ENCODE measurements at regions not wholly inside any gene's neighbourhood (a gene's known extent, or its start where the extent isn't known, plus 50 kb on each side); places are given as distances from the start of the nearest gene placed in this dataset.

- TF ChIP-seq EZH2 (IDR thresholded peaks at IDR 0.05; ENCODE audit: insufficient read depth, low read length) = no peak
- no peak for TF ChIP-seq CTCF (IDR thresholded peaks at IDR 0.05; ENCODE audit: insufficient read depth, low read depth, low read length)
Observed at GRCh38 chr1:163709636-163710035, 387.9 kb downstream of the NUF2 start.

Measured in astrocyte (in vitro differentiated cells and primary cell).